Raji (cell line): ENCODE measurements at regions not wholly inside any gene's neighbourhood (a gene's known extent, or its start where the extent isn't known, plus 50 kb on each side); places are given as distances from the start of the nearest gene placed in this dataset.

Experiments used
- POLR2A ChIP-seq: IDR thresholded peaks from 2 replicates; pipeline ENCODE4 v1.6.1; 2011; ENCODE audit warnings: low read depth, low read length, control low read depth; ENCODE audit not compliant: insufficient read depth

DNA sequence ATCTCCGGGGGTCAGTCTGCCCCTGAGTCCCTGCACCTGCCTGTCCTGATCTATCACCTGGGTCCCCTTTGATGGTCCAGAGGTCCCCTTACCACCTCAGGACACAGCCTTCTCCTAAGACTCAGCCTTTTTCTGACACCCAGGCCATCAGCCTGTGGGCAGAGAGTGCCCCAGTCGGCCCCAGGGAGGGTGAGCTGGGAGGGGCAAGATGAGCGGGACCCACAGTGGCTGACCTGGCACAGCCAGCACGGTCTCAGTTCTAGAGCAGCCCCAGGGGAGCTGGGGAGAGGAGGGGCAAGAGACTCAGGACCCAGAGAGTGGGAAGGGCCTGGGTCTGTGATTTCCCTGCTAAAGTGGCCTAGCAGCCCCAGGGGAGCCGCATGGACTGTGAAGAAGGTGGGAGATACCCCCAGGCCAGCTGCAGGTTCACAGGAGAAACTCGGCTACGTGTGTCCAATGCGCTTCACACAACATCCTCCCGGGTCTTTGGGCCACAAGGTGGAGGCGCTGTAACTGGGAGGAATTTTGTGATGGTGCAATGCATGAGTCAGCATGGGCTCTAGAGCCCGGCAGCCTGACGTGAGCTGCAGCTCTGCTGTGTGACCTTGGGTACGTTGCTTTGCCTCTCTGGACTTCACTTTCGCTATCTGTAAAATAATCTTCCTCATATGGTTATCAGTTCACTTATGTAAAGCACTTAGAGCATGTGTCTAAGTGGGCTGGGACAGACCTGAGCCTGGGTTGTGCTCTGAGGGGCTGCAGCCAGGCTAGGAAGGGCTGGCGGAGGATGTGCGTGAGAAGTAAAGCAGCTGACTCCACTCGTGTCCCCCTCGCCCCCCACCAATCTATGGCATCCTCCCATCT is 67.2 kb upstream of the LHX1 start:
- TF ChIP-seq POLR2A, result no peak

DNA sequence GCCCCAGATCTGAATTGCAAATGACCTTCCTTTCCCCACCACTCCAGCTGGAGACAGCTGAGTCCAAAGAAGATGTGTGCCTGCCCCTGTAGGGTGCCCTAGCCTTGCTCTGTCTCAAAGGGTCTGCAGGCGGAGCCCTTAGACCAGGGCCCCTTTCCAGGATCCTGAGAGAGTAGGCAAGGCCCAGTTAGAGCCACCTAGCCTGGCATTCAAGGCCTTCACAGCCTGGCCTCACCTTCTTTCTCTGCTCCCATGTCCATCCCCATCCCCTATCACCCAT is 66.6 kb upstream of the LHX1 start:
- TF ChIP-seq POLR2A, result no peak

DNA sequence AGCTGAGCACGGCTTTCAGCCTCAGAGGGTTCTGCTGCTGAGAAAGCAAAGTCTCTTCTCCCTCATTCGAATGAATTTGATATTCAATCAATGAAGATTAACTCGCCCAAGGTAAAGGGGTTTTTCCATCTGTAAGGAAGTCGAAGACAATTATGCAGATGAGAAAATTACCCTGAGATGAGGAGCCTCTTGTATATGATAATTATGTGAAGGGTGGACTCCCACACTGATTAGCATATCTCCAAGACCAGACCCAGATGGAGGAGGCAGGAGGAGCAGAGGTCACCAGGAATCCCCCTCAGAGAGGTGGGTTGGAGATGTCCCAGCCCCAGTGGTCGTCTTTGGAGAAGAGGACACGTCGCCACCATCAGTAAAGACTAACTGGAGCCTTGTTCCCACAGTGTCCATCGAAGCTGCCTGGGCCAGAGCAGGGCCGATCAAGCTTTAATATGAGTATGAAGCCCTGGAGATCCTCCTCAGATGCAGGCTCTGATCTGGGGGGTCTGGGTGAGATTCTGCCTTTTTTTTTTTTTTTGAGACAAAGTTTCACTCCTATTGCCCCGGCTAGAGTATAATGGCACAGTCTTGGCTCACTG is 61.5 kb upstream of the LHX1 start:
- TF ChIP-seq POLR2A, result no peak

DNA sequence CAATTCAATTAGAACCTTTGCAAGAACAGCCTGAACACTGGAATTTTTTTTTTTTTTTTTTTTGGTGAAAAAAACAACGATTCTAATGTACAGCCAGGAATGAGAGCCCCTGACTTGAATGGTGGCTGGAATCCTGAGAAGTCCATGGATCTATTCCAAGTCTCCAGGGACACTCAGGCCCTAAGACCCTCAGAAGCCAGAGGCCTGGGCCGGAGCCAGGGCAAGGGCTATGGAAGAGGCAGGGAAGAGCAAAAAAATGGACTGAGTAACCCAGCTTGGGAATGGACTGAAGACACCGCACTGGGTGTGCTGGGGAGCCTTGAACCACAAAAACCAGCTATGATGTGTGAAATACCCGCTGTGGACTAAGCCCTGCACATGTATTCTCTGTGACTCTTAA is 60.3 kb upstream of the LHX1 start:
- TF ChIP-seq POLR2A, result no peak

DNA sequence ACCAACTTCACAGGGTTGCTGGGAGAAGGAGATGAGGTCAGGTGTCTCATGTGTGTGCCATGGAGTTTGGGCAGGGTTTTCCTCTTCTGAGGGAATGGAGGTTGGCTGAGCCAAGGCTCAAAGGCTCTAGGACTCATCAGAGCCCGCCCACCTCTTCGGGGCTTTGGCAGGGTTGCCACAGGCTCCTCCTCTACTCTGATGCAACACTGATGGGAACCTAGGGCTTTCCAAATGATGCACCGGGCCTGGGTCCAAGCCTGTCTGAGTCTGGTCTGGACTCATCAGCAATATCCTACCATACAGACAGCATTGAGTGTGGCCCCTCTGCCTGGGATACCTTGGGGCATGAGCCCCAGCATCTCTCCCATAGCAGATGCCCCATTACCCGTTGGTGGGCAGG is 59.5 kb upstream of the LHX1 start:
- no peak for TF ChIP-seq POLR2A

DNA sequence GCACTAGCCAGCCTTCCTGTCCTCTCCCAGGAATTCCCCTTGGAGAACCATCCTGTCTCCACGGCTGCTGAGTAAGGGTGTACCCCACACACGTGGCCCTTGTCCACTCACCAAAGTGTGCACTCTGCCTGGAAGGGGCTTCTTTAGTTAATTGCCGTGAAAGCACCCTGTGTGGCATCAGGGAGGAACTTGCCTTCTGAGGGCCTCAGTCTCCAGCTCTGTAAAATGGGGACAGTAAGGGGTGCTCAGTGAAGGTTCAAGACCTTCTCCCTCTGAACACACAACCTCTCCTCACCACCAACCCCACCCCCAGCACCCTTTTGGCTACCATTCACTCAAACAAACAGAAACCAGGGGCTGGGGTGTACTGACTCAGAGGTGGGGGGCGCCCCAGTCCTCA is 59.1 kb upstream of the LHX1 start:
- no peak for TF ChIP-seq POLR2A

DNA sequence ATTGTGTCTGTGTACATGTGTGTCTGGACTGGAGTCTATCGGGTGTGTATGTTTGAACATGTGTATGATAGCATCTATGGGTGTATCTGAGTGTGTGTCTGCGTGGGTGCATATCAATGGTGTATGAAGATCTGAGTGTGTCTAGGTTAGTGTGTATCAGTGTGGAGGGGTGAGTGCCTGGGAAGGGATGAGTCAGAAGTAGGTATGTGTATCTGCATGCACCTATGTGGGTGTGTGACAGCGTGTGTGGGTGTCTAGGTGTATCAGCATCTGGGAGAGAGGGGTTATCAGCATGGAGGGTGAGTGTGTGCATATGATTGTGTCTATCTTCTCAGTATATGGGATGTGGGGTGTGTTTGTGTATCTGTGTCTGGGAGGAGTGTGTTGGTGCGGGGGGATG is 58.2 kb upstream of the LHX1 start:
- TF ChIP-seq POLR2A, result no peak

DNA sequence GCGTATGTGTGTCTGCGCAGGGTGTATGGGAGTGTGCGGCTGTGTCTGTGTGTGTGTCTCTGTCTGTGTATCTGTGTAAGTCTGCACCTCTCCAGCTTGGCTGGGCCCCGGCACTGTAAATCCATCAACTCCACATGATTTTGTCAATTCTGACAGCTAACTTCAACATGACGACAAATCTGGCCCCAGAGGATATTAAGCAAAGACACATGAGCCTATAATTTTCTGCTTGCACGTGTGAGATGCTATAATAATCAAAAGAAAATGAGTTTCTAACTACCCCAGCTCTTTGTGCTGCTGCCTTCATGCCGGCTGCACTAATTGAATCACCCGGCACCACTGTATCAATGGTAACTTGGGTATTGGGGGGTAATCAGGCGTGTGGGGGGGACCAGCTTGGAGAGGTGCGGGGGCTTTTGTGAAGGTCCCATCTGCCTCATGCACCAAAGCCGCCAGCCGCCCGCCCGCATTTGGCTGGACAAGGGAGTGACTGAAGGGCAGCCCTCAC is 57.6 kb upstream of the LHX1 start:
- TF ChIP-seq POLR2A, result no peak

DNA sequence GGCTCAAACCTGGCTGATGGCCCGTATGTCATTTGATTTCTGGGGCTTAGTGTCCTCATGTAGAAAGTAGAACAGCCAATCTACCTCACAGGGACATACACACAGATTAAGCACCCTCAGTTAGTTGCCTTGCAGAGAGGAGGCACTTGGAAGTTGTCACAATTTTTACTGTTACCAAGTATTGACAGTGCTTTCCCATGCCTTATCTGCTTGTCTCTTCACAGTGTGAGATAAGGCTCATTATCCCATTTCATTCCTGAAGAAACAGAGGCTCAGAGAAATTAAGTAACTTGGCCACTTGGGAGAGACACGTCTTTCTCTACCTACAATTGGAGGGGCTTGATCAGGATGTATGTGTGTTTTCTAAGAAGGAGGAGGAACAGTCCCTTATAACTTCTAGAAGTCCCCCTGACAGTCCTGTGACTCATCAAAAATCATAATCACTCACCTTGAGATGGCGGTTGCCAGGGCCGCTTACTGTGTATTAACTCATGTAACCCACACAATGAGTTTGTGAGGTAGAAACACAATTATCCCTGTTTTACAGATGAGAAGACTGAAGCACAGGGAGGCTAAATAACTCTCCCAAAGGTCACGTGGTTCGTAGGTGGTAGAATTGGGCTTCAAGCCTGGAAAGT is 56.9 kb upstream of the LHX1 start:
- no peak for TF ChIP-seq POLR2A

DNA sequence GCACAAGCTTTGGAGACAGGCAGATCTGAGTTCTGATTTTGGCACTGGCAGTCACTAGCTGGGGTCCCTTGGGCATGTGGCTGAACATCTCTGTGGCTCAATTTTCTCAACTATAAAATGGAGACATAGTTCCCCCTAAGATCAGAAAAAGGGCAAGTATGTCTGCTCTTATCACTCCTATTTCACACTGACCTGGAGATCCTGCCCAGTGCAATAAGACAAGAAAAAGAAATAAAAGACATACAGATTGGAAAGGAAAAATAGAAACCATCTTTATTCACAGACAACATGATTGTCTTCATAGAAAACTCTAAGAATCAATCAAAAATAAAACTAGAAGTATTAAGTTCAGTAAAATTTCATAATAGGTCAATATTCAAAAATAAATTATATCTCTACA is 56.0 kb upstream of the LHX1 start:
- TF ChIP-seq POLR2A, result no peak

DNA sequence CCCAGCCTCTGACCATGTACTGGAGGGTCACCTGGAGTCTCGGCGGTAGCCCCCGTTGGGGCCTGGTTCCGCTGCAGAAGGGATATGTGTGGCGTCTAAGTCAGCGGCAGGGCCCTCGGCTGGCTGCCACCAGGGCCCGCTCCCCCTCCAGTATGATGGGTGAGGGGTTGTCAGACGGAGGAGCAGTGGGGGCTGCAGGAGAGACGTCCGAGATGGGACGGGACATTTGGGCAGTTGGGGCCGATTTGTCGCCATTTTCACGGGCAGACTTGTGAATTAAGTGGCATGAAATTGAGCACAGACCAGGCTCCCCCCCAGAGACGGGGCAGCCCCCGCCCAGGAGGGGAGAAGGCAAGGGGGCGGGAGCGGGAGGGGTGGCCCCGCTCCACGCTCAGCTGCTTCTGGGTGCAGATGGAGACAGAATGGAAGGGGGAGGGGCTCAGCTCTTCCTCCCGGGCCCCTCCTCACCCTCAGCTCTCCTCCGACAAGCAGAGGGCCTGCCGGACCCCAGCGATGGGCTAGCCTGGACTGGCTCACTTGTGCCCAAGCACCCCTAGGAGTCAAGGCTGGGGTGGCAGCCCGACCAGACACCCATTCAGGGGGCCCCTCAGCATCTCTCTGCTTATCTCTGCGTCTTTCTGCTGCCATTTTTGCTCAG is 52.7 kb upstream of the LHX1 start:
- no peak for TF ChIP-seq POLR2A

DNA sequence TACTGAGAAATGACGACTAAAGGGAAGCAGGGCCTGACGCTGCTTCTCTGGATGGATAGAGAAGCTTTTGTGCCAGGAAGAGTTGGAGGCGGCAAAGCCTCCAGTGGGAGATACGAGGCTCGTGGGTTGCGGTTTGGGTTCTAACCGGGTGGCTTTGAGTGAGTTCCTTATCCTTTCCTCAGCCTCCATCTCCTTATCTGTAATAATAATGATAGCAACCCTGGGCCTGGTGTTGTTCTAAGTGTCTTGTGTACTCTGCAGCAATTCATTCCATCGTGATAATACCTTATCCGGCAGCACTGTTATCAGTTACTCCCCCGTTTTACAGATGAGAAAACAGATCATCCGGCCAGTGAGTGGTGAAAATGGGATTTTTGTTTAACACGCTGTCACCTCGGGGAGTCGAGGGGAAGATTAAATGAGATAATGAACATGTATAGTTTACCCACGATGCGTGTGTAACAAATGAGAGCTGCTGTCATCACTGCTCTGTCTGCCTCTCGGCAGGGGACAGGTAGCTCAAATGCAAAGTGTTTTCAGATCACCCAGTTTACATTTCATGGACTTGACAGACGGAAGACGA is 52.0 kb upstream of the LHX1 start:
- TF ChIP-seq POLR2A, result no peak

DNA sequence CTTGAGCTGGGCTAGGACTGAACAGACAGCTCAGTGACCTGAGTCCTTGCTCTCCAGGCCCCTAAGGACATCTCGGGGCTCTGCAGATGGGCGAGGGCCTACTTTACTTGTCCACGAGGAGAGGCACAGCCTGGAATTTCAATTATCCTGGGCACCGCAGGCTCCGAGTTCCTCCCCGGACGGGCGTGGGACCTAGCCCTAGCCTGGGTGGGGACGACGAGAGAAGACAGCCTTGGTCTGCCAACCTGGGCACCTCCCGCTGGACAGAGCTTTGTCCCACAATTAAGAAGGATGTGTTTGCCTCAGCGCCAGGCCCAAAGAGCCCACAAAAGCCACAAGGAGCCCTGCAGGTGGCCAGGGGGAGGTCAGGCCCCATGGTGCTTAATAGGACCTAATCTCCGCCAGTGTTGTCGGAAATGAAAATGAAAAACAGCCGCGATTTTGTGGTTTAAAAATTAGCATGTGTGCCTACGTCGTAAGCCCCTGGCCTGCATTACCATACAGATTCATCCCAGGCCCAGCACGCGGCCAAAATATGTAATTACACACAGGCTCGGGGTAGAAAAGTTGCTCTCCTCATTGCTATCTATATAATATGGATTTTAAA is 51.4 kb upstream of the LHX1 start:
- no peak for TF ChIP-seq POLR2A
